ENCODE measurements at regions not wholly inside any gene's neighbourhood (a gene's known extent, or its start where the extent isn't known, plus 50 kb on each side); places are given as distances from the start of the nearest gene placed in this dataset.

- WGBS, 2 donors (ENCODE audit: low coverage in 1 of 2): 66 to 91% methylated on average over 5 to 17 of the region's 17 CpGs
- H3K27ac ChIP-seq: no peak overlapping the region
- H3K36me3 ChIP-seq: no peaks in the 10 kb centered on the region
- TF ChIP-seq, protein P1, sequence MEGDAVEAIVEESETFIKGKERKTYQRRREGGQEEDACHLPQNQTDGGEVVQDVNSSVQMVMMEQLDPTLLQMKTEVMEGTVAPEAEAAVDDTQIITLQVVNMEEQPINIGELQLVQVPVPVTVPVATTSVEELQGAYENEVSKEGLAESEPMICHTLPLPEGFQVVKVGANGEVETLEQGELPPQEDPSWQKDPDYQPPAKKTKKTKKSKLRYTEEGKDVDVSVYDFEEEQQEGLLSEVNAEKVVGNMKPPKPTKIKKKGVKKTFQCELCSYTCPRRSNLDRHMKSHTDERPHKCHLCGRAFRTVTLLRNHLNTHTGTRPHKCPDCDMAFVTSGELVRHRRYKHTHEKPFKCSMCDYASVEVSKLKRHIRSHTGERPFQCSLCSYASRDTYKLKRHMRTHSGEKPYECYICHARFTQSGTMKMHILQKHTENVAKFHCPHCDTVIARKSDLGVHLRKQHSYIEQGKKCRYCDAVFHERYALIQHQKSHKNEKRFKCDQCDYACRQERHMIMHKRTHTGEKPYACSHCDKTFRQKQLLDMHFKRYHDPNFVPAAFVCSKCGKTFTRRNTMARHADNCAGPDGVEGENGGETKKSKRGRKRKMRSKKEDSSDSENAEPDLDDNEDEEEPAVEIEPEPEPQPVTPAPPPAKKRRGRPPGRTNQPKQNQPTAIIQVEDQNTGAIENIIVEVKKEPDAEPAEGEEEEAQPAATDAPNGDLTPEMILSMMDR (IDR thresholded peaks at IDR 0.05): no peak
- TF ChIP-seq POLR2A (IDR thresholded peaks at IDR 0.05): no peak
- no peak for TF ChIP-seq POLR2AphosphoS5 (IDR thresholded peaks at IDR 0.05)
- TF ChIP-seq EP300 (IDR thresholded peaks at IDR 0.05; ENCODE audit: low read depth): no peak
- intact Hi-C loops (cut with DNase I; ENCODE audit: low total_unique reads) (no loop called here), in situ Hi-C loops (cut with MboI; ENCODE audit: low pct_ligation_motif_present in 1 of 4, low pct_unique_long_range_greater_than_20kb in 1 of 4, low sequenced_read_pairs in 3 of 4) (no loop called here)
- no peak for DNase-seq
- no peak overlapping the region for H3K4me3 ChIP-seq
- H3K9me3 ChIP-seq: no peaks in the 10 kb centered on the region
- H3K4me1 ChIP-seq: no peaks in the 10 kb centered on the region
- no peaks in the 10 kb centered on the region for H3K27me3 ChIP-seq
Measured at GRCh38 chr13:111883571-111884343, 183.2 kb upstream of the SOX1 start.

DNA sequence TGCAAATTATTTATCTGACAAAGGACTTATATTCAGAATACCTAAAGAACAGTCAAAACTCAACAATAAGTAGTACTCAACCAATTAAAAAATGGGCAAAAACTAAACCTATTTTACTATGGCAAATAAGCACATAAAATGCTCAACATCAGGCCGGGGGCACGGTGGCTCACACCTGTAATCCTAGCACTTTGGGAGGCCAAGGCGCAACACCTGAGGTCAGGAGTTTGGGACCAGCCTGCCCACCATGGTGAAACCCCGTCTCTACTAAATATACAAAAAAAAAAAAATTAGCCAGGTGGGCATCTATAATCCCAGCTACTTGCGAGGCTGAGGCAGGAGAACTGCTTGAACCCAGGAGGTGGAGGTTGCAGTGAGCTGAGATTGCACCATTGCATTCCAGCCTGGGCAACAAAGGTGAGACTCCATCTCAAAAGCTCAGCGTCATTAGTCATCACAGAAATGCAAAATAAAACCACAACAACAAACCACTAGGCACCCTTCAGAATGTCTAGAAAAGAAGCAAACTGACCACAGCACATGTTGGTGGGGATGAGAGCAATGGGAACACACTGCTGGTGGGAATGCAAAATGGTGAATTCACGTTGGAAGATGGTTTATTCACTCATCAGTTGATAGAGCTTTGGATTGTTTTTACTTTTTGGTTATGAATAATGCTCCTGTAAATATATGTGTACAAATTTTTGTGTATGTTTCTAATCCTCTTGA lies 180.6 kb upstream of the SOX1 start:
- TF ChIP-seq POLR2A (IDR thresholded peaks at IDR 0.05): no peak
- TF ChIP-seq, protein P1 (IDR thresholded peaks at IDR 0.05): no peak
- no peaks in the 10 kb centered on the region for H3K9me3 ChIP-seq
- in situ Hi-C loops (cut with MboI; ENCODE audit: low pct_ligation_motif_present in 1 of 4, low pct_unique_long_range_greater_than_20kb in 1 of 4, low sequenced_read_pairs in 3 of 4) (no loop called here), intact Hi-C loops (cut with DNase I; ENCODE audit: low total_unique reads) (no loop called here)
- H3K27me3 ChIP-seq: peaks cover 23% of the 10 kb centered on the region
- no peak for DNase-seq
- WGBS, 2 donors (ENCODE audit: low coverage in 1 of 2): 65 to 67% methylated on average over 5 to 7 of the region's 7 CpGs
- no peak overlapping the region for H3K4me3 ChIP-seq
- no peaks in the 10 kb centered on the region for H3K36me3 ChIP-seq
- H3K4me1 ChIP-seq: no peaks in the 10 kb centered on the region
- H3K27ac ChIP-seq: no peak overlapping the region

- peaks cover 57% of the 10 kb centered on the region for H3K27me3 ChIP-seq
Measured at GRCh38 chr13:111893071-111893606, 173.8 kb upstream of the SOX1 start.

More at GRCh38 chr13:111893071-111893606, 173.8 kb upstream of the SOX1 start:
- H3K4me1 ChIP-seq: no peaks in the 10 kb centered on the region
- H3K36me3 ChIP-seq: no peaks in the 10 kb centered on the region
- 27% methylated on average over 39 of the region's 39 CpGs; no CpG with 5 or more reads in 1 of the 2 donors for WGBS, 2 donors (ENCODE audit: low coverage in 1 of 2)
- TF ChIP-seq EP300 (IDR thresholded peaks at IDR 0.05; ENCODE audit: low read depth) (no peak), POLR2A (IDR thresholded peaks at IDR 0.05) (no peak), POLR2AphosphoS5 (IDR thresholded peaks at IDR 0.05) (no peak)
- TF ChIP-seq, protein P1 (IDR thresholded peaks at IDR 0.05): no peak
- no peak overlapping the region for H3K27ac ChIP-seq
- no peak for DNase-seq
- no peaks in the 10 kb centered on the region for H3K9me3 ChIP-seq
- peak overlapping the region in 1 of 4 donors; percentile 21 for H3K4me3 ChIP-seq
- intact Hi-C loops (cut with DNase I; ENCODE audit: low total_unique reads): no loop called here
- in situ Hi-C loops (cut with MboI; ENCODE audit: low pct_ligation_motif_present in 1 of 4, low pct_unique_long_range_greater_than_20kb in 1 of 4, low sequenced_read_pairs in 3 of 4): no loop called here
